ENCODE measurements at regions not wholly inside any gene's neighbourhood (a gene's known extent, or its start where the extent isn't known, plus 50 kb on each side); places are given as distances from the start of the nearest gene placed in this dataset.

- TF ChIP-seq CTCF (IDR thresholded peaks at IDR 0.05) (no peak), POLR2A (IDR thresholded peaks at IDR 0.05) (no peak), POLR2AphosphoS5 (IDR thresholded peaks at IDR 0.05) (no peak)
These were observed 380.7 kb upstream of the PMFBP1 start for GRCh38 chr16:72552654-72553053.
